ENCODE measurements at regions not wholly inside any gene's neighbourhood (a gene's known extent, or its start where the extent isn't known, plus 50 kb on each side); places are given as distances from the start of the nearest gene placed in this dataset.
"Not testable (repeated sequence)": the region's sequence is repeated elsewhere in the genome, so short reads cannot be mapped to it uniquely, and the experiment has no call there.

GRCh38 chr5:13579091-13579490, 365.4 kb downstream of the DNAH5 start:
- H2BK120ac ChIP-seq (replicated peaks; ENCODE audit: low read depth, low read length); H3K23ac ChIP-seq (ENCODE audit: insufficient read length); H4K20me1 ChIP-seq (replicated peaks in 1 of 2; ENCODE audit: control insufficient read depth in 1 of 2, insufficient read depth in 2 of 2, low read length in 2 of 2); H4K8ac ChIP-seq (ENCODE audit: extremely low read depth, insufficient read depth, low read length); H2AK5ac ChIP-seq (ENCODE audit: low read depth, low read length); H3K9me3 ChIP-seq (ENCODE audit: insufficient read depth in 2 of 2, low read depth in 1 of 2, low read length in 1 of 2); H3K4me2 ChIP-seq (ENCODE audit: insufficient read depth in 1 of 2, low read depth in 2 of 2, low read length in 2 of 2); H2BK5ac ChIP-seq (ENCODE audit: low read depth, low read length); H3K4ac ChIP-seq (replicated peaks; ENCODE audit: insufficient read length, low read depth, low read length); POLR2A ChIA-PET (ENCODE audit: partially characterized antibody); H3K79me2 ChIP-seq (ENCODE audit: control insufficient read depth in 1 of 2, insufficient read depth in 2 of 2, low read length in 2 of 2); H2AFZ ChIP-seq (ENCODE audit: low read length); H3K4me1 ChIP-seq (replicated peaks in 1 of 4; ENCODE audit: control insufficient read depth in 3 of 4, insufficient read depth in 4 of 4, low read length in 3 of 4); H3K14ac ChIP-seq (ENCODE audit: insufficient read length); H4K91ac ChIP-seq (replicated peaks; ENCODE audit: insufficient read length, low read length); FAIRE-seq; DNase-seq (ENCODE audit: low read depth in 1 of 2, low spot score in 2 of 2); H3K27me3 ChIP-seq (replicated peaks in 1 of 4; ENCODE audit: control insufficient read depth in 3 of 4, extremely low read depth in 1 of 4, insufficient read depth in 3 of 4, low read length in 3 of 4); H3K36me3 ChIP-seq (ENCODE audit: control insufficient read depth in 2 of 4, insufficient read depth in 4 of 4, low read length in 3 of 4); H2BK12ac ChIP-seq (ENCODE audit: low read depth, low read length); H3K56ac ChIP-seq (replicated peaks; ENCODE audit: insufficient read length, low read depth, low read length); H4K5ac ChIP-seq (ENCODE audit: insufficient read length, low read depth, low read length); H3K9ac ChIP-seq (replicated peaks in 1 of 4; ENCODE audit: extremely low read depth in 1 of 4, low read depth in 3 of 4, low read length in 3 of 4); H3K27ac ChIP-seq (ENCODE audit: low read depth, low read length); H2BK15ac ChIP-seq (ENCODE audit: low read length); H3K4me3 ChIP-seq (ENCODE audit: extremely low read depth in 1 of 4, insufficient read depth in 2 of 4, low read depth in 3 of 4, low read length in 4 of 4); H3K18ac ChIP-seq (ENCODE audit: extremely low read depth, low read length); H3K23me2 ChIP-seq (ENCODE audit: low read depth, low read length); H3K79me1 ChIP-seq (ENCODE audit: low read depth, low read length); H2BK20ac ChIP-seq (ENCODE audit: low read length): not testable (repeated sequence)
- CTCF ChIA-PET (ENCODE audit: partially characterized antibody): interaction anchor here (1.9 kb wide), 1 partner anchor 34 kb away, joined by 4 read pairs; no protein-coding TSS in a partner anchor
- 94% methylated on average over 9 of the region's 9 CpGs; no CpG with 5 or more reads in 1 of the 2 experiments for WGBS, 2 experiments (ENCODE audit: extremely low coverage in 1 of 2, insufficient coverage in 1 of 2, insufficient read length in 1 of 2, insufficient replicate concordance in 2 of 2, low coverage in 1 of 2, low lambda C conversion rate in 2 of 2, missing lambda C conversion rate in 1 of 2)

All from H1 (cell line).